ENCODE measurements at regions not wholly inside any gene's neighbourhood (a gene's known extent, or its start where the extent isn't known, plus 50 kb on each side); places are given as distances from the start of the nearest gene placed in this dataset.

GRCh38 chr9:135037521-135038250 lies 49.8 kb upstream of the OLFM1 start:
- CTCF ChIA-PET (ENCODE audit: low intra/inter-chr PET ratio): no interaction called here

More at GRCh38 chr9:135037521-135038250, 49.8 kb upstream of the OLFM1 start:
- Histone ChIP-seq H3K27ac (ENCODE audit: extremely low read depth, low read depth, low read length) (no peak overlapping the region), H3K9me3 (replicated peaks; ENCODE audit: control insufficient read depth, insufficient read depth, low read depth, low read length) (no peaks in the 10 kb centered on the region), H3K4me3 (no peak overlapping the region), H4K20me1 (replicated peaks; ENCODE audit: control insufficient read depth, insufficient read depth, low read length) (0 out of 2 replicates have a peak, but pooled peaks cover 6% of the 10 kb centered on the region), H3K4me1 (replicated peaks in 1 of 2; ENCODE audit: control insufficient read depth in 2 of 2, insufficient read depth in 2 of 2, low read length in 2 of 2) (no peaks in the 10 kb centered on the region), H3K9me1 (ENCODE audit: control insufficient read depth, insufficient read depth, low read length) (no peaks in the 10 kb centered on the region), H3K27me3 (ENCODE audit: control insufficient read depth in 2 of 2, insufficient read depth in 2 of 2, low read length in 2 of 2) (peaks cover 0 to 21% of the 10 kb centered on the region in 2 experiments; a peak in 2 of 5 replicates), H3K36me3 (ENCODE audit: control insufficient read depth, insufficient read depth, low read length) (no peaks in the 10 kb centered on the region), H3K9ac (ENCODE audit: insufficient read depth in 1 of 2, low read depth in 2 of 2, low read length in 2 of 2) (no peak overlapping the region), H3K4me2 (ENCODE audit: insufficient read depth, low read length) (no peak overlapping the region), H2AFZ (ENCODE audit: low read depth, low read length) (no peak overlapping the region), H3K79me2 (ENCODE audit: control insufficient read depth, insufficient read depth, low read length) (no peaks in the 10 kb centered on the region)
- TF ChIP-seq NCOR1 (IDR thresholded peaks at IDR 0.05) (no peak), RCOR1 (IDR thresholded peaks at IDR 0.05; ENCODE audit: borderline replicate concordance in 1 of 2, low read depth in 2 of 2, low read length in 2 of 2) (no peak), ZZZ3 (IDR thresholded peaks at IDR 0.05) (no peak), ZBTB9 (CRISPR knock-in tag; IDR thresholded peaks at IDR 0.05) (no peak), MBD2 (IDR thresholded peaks at IDR 0.05; ENCODE audit: borderline replicate concordance, low read depth) (no peak), ARID3B (CRISPR knock-in tag; IDR thresholded peaks at IDR 0.05; ENCODE audit: borderline replicate concordance) (no peak), KLF13 (tag; IDR thresholded peaks at IDR 0.05; ENCODE audit: borderline replicate concordance, low read depth) (no peak), ZNF311 (CRISPR knock-in tag; IDR thresholded peaks at IDR 0.05) (no peak), GTF3C2 (IDR thresholded peaks at IDR 0.05; ENCODE audit: borderline replicate concordance, extremely low read depth, insufficient read length) (no peak), CGGBP1 (CRISPR knock-in tag; IDR thresholded peaks at IDR 0.05) (no peak), ZNF639 (CRISPR knock-in tag; conservative IDR thresholded peaks at IDR 0.05 in 1 of 2, IDR thresholded peaks at IDR 0.05 in 1 of 2) (no peak), ZNF239 (CRISPR knock-in tag; IDR thresholded peaks at IDR 0.05) (no peak), TRIM28 (IDR thresholded peaks at IDR 0.05) (no peak)
- WGBS (ENCODE audit: insufficient coverage, low coverage, missing lambda C conversion rate): under 1% methylated on average over 20 of the region's 20 CpGs
- intact Hi-C loops (cut with micrococcal nuclease): no loop called here
- POLR2A ChIA-PET: interaction anchor here (0.7 kb wide), 1 partner anchor 265 kb away, joined by 3 read pairs; no protein-coding TSS in a partner anchor
- no peak for FAIRE-seq
- DNase-seq (ENCODE audit: extremely low read depth in 1 of 4, low spot score in 3 of 4): no peak
- in situ Hi-C loops (cut with MboI): no loop called here
- BruUV-seq (replicated peaks): no TSS peak
- no peak for ATAC-seq
